A673 (cell line): ENCODE measurements at regions not wholly inside any gene's neighbourhood (a gene's known extent, or its start where the extent isn't known, plus 50 kb on each side); places are given as distances from the start of the nearest gene placed in this dataset.

Experiments used
- BruUV-seq: library from RNA; stranded (reverse); fragments of 400-500 nt; replicated peaks from 2 replicates; lab custom pipeline; 2021; lab: Mats Ljungman, UMichigan
- CTCF ChIA-PET: fragments of 300-600 bp; sonication (Branson Sonifier 250); formaldehyde crosslinking; loops from one replicate; lab custom pipeline; 2022; ENCODE audit warnings: antibody characterized with exemption; lab: Charles Lee
- POLR2A ChIA-PET: fragments of 300-600 bp; sonication (Branson Sonifier 250); formaldehyde crosslinking; loops from one replicate; lab custom pipeline; 2022; ENCODE audit warnings: antibody characterized with exemption; ENCODE audit not compliant: low non-redundant PET; lab: Charles Lee
- DNase-seq: peaks from one replicate; pipeline ENCODE4 v3.0.0-alpha.2; 2015; ENCODE audit warnings: low spot score
- H3K27ac ChIP-seq: fragments of 200-600 bp; sonication (generic); 2 replicates; pipeline ENCODE4 v1.5.1; 2016; ENCODE audit warnings: mixed run types, low read depth, mild to moderate bottlenecking, mixed read lengths, antibody characterized with exemption, low read length; ENCODE audit not compliant: poor library complexity, severe bottlenecking
- H3K27me3 ChIP-seq: fragments of 200-600 bp; sonication (generic); replicated peaks from 2 replicates; pipeline ENCODE4 v1.6.1; 2017; ENCODE audit warnings: mixed run types, low read depth, mild to moderate bottlenecking, mixed read lengths, antibody characterized with exemption, low read length; ENCODE audit not compliant: insufficient read depth, poor library complexity
- H3K36me3 ChIP-seq: fragments of 200-600 bp; sonication (generic); 2 replicates; pipeline ENCODE4 v1.6.1; 2016; ENCODE audit warnings: mixed run types, mild to moderate bottlenecking, mixed read lengths, antibody characterized with exemption, low read length; ENCODE audit not compliant: insufficient read depth, poor library complexity, severe bottlenecking
- H3K4me1 ChIP-seq: fragments of 200-600 bp; sonication (generic); 2 replicates; pipeline ENCODE4 v1.6.1; 2017; ENCODE audit warnings: mixed run types, mild to moderate bottlenecking, mixed read lengths, antibody characterized with exemption, low read length; ENCODE audit not compliant: insufficient read depth, poor library complexity, severe bottlenecking
- H3K4me3 ChIP-seq: fragments of 200-600 bp; sonication (generic); 2 replicates; pipeline ENCODE4 v1.5.1; 2016; ENCODE audit warnings: low read depth, mixed run types, mild to moderate bottlenecking, mixed read lengths, low read length; ENCODE audit not compliant: poor library complexity, severe bottlenecking
- H3K9me3 ChIP-seq: fragments of 200-600 bp; sonication (generic); 2 replicates; pipeline ENCODE4 v1.6.1; 2016; ENCODE audit warnings: mixed run types, low read depth, mild to moderate bottlenecking, mixed read lengths, antibody characterized with exemption, low read length; ENCODE audit not compliant: poor library complexity, severe bottlenecking
- EZH2 ChIP-seq: fragments of 200-600 bp; sonication (generic); IDR thresholded peaks from 2 replicates; pipeline ENCODE4 v1.6.1; 2017; ENCODE audit warnings: borderline replicate concordance, low read depth, mild to moderate bottlenecking, mixed read lengths, antibody characterized with exemption, low read length; ENCODE audit not compliant: poor library complexity, severe bottlenecking
- intact Hi-C: fragments of 100-400 bp; cut with micrococcal nuclease; formaldehyde crosslinking; loops from one replicate; pipeline ENCODE4 v1.10.0; 2022; ENCODE audit not compliant: unreplicated experiment
- TF ChIP-seq, protein P1 (sequence below): fragments of 300-800, 200-600 bp; sonication (generic); conservative IDR thresholded peaks from 2 replicates; pipeline ENCODE4 v1.5.1; 2017; ENCODE audit warnings: low read depth, mild to moderate bottlenecking, antibody characterized with exemption, low read length, moderate library complexity, mixed read lengths

DNA sequence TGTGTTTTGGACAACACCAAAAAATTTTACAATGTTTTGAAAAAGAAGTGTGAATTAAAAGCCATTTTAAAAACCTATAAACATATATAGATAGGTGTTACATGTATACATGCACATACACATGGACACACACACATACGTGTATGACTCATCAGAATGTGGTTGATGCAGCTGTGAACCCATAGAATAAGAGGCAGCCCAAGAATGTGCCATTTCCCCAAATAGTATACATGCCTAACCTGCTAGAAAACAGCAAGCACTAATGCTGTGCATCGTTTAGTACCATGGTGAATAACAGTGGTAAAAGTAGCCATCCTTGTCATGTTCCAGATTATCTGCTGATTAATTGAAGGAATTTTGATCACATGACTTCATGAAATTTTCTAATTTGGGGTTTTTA lies 149.0 kb downstream of the DSEL start:
- TF ChIP-seq EZH2: no peak
- TF ChIP-seq, protein P1, sequence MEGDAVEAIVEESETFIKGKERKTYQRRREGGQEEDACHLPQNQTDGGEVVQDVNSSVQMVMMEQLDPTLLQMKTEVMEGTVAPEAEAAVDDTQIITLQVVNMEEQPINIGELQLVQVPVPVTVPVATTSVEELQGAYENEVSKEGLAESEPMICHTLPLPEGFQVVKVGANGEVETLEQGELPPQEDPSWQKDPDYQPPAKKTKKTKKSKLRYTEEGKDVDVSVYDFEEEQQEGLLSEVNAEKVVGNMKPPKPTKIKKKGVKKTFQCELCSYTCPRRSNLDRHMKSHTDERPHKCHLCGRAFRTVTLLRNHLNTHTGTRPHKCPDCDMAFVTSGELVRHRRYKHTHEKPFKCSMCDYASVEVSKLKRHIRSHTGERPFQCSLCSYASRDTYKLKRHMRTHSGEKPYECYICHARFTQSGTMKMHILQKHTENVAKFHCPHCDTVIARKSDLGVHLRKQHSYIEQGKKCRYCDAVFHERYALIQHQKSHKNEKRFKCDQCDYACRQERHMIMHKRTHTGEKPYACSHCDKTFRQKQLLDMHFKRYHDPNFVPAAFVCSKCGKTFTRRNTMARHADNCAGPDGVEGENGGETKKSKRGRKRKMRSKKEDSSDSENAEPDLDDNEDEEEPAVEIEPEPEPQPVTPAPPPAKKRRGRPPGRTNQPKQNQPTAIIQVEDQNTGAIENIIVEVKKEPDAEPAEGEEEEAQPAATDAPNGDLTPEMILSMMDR: no peak
- BruUV-seq: no TSS peak
- Histone ChIP-seq H3K4me3 (no peak overlapping the region), H3K4me1 (no peaks in the 10 kb centered on the region), H3K9me3 (no peaks in the 10 kb centered on the region), H3K27ac (no peak overlapping the region), H3K27me3 (no peaks in the 10 kb centered on the region), H3K36me3 (no peaks in the 10 kb centered on the region)
- DNase-seq: no peak
- intact Hi-C loops: no loop called here
- CTCF ChIA-PET: no interaction called here
- POLR2A ChIA-PET: no interaction called here

DNA sequence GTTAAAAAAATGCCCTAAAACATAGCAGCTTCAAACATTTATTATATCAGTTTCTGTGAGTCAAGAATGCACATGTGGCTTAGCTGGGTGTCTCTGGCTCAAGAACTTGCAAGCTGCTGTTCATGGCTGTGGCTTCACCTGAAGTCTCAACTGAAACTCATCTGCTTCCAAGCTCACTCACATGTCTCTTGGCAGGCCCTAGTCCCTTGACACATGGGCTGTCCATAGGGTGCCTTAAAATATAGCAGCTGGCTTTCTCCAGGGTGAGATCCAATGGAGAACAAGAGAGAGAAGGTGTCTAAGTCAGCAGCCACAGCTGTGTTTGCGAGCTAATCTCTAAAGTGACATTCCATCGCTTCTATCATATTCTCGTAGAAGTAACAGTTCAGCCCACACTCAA lies 152.8 kb downstream of the DSEL start:
- Histone ChIP-seq H3K4me3 (no peak overlapping the region), H3K9me3 (no peaks in the 10 kb centered on the region), H3K36me3 (no peaks in the 10 kb centered on the region), H3K4me1 (peaks cover 18% of the 10 kb centered on the region), H3K27ac (no peak overlapping the region), H3K27me3 (no peaks in the 10 kb centered on the region)
- no TSS peak for BruUV-seq
- DNase-seq: no peak
- TF ChIP-seq, protein P1: no peak
- no peak for TF ChIP-seq EZH2
- ChIA-PET POLR2A (no interaction called here), CTCF (no interaction called here)
- intact Hi-C loops: no loop called here

DNA sequence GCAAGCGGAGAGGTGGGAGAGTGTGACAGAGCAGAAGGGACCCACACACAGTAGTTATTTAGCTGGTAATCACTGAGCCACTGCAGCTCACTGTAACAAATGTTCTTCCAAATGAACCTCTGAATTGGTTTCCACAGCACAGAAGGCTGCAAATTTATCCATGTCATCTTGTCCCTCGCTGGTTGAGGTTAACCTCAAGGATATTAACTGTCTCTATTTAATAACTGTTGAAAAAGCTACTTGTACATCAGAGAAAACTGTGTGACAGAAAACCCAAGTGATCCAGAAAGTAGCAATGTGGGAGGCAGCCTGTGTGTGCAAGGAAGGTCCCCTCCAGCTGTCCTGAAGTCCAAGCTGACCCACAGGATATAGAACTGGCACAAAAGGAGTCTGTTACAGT lies 153.6 kb downstream of the DSEL start:
- intact Hi-C loops: no loop called here
- no peak overlapping the region for H3K4me3 ChIP-seq
- no peak for TF ChIP-seq EZH2
- TF ChIP-seq, protein P1: no peak
- ChIA-PET POLR2A (no interaction called here), CTCF (no interaction called here)
- H3K9me3 ChIP-seq: no peaks in the 10 kb centered on the region
- DNase-seq: no peak
- no peak overlapping the region for H3K27ac ChIP-seq
- BruUV-seq: no TSS peak
- peaks cover 18% of the 10 kb centered on the region for H3K4me1 ChIP-seq
- H3K27me3 ChIP-seq: no peaks in the 10 kb centered on the region
- no peaks in the 10 kb centered on the region for H3K36me3 ChIP-seq
